Neural progenitor cell (in vitro differentiated cells): ENCODE measurements at regions not wholly inside any gene's neighbourhood (a gene's known extent, or its start where the extent isn't known, plus 50 kb on each side); places are given as distances from the start of the nearest gene placed in this dataset.

Source experiments
- DNase-seq: peaks from one replicate; pipeline ENCODE4 v3.0.0-alpha.2; 2016; ENCODE audit warnings: low spot score
- H2AFZ ChIP-seq: fragments of 200-600 bp; sonication (generic); replicated peaks from 2 replicates; pipeline ENCODE4 v1.6.1; 2016; ENCODE audit warnings: antibody characterized with exemption
- H3F3A ChIP-seq: fragments of 200-600 bp; sonication (generic); 2 replicates; pipeline ENCODE4 v1.6.1; 2016; ENCODE audit warnings: antibody characterized with exemption, low read depth
- H3K27ac ChIP-seq: fragments of 200-600 bp; sonication (generic); 2 replicates; pipeline ENCODE4 v1.5.1; 2016; ENCODE audit warnings: mild to moderate bottlenecking
- H3K27me3 ChIP-seq: fragments of 200-600 bp; sonication (generic); 2 replicates; pipeline ENCODE4 v1.6.1; 2016; ENCODE audit warnings: mild to moderate bottlenecking, moderate library complexity
- H3K36me3 ChIP-seq: fragments of 200-600 bp; sonication (generic); 2 replicates; pipeline ENCODE4 v1.5.1; 2016
- H3K4me1 ChIP-seq: fragments of 200-600 bp; sonication (generic); 2 replicates; pipeline ENCODE4 v1.6.1; 2016; ENCODE audit warnings: mixed run types
- H3K4me2 ChIP-seq: fragments of 200-600 bp; sonication (generic); 2 replicates; pipeline ENCODE4 v1.6.1; 2016
- H3K4me3 ChIP-seq: fragments of 200-600 bp; sonication (generic); 2 replicates; pipeline ENCODE4 v1.5.1; 2016
- H3K79me2 ChIP-seq: fragments of 200-600 bp; sonication (generic); 2 replicates; pipeline ENCODE4 v1.6.1; 2016; ENCODE audit warnings: low read depth
- H3K9ac ChIP-seq: fragments of 200-600 bp; sonication (generic); 2 replicates; pipeline ENCODE4 v1.6.1; 2016
- H3K9me3 ChIP-seq: fragments of 200-600 bp; sonication (generic); 2 replicates; pipeline ENCODE4 v1.5.1; 2016; ENCODE audit warnings: low read depth
- H4K20me1 ChIP-seq: fragments of 200-600 bp; sonication (generic); 2 replicates; pipeline ENCODE4 v1.6.1; 2016; ENCODE audit warnings: low read depth
- H3K27ac Mint-ChIP-seq: 3 replicates; pipeline ENCODE4 v1.8.0; 2021; ENCODE audit warnings: mixed read lengths
- H3K27me3 Mint-ChIP-seq: 2 replicates; pipeline ENCODE4 v1.8.0; 2022; ENCODE audit warnings: low read depth, mild to moderate bottlenecking, inconsistent platforms, moderate library complexity, mixed read lengths; ENCODE audit not compliant: insufficient read depth
- H3K36me3 Mint-ChIP-seq: 3 replicates; pipeline ENCODE4 v1.8.0; 2021; ENCODE audit warnings: mixed read lengths
- H3K4me1 Mint-ChIP-seq: 3 replicates; pipeline ENCODE4 v1.8.0; 2021; ENCODE audit warnings: mixed read lengths
- H3K4me3 Mint-ChIP-seq: 3 replicates; pipeline ENCODE4 v1.8.0; 2021; ENCODE audit warnings: mild to moderate bottlenecking, moderate library complexity, mixed read lengths
- H3K9me3 Mint-ChIP-seq: 3 replicates; pipeline ENCODE4 v1.8.0; 2020; ENCODE audit warnings: mixed read lengths
- EZH2 ChIP-seq: fragments of 200-600 bp; sonication (generic); IDR thresholded peaks from 2 replicates; pipeline ENCODE4 v1.6.1; 2017; ENCODE audit warnings: antibody characterized with exemption, mild to moderate bottlenecking, moderate library complexity
- EZH2phosphoT487 ChIP-seq: fragments of 200-600 bp; sonication (generic); IDR thresholded peaks from 2 replicates; pipeline ENCODE4 v1.6.1; 2017; ENCODE audit warnings: antibody characterized with exemption
- TF ChIP-seq, protein P1 (sequence below): fragments of 200-600 bp; sonication (generic); IDR thresholded peaks from 2 replicates; pipeline ENCODE4 v1.5.1; 2017; ENCODE audit warnings: antibody characterized with exemption, mild to moderate bottlenecking

DNA sequence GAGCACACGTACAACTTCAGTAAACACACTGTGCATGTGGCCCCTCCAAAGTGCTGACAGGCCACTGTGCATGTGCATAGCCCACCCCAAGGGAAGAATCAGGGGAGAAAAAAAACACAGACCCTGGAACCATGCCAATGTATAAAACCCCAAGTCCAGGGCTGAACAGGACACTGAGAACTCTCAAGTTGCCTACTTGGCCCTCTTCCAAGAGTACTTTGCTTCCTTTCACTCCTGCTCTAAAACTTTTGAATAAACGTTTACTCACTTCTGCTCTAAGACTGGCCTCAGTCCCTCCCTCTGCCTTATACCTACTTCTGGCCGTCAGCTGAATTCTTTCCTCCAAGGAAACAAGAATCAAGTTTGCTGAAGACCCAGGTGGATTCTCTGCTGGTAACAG, 77.7 kb upstream of the NFIB start:
- H3K4me3 ChIP-seq = no peak overlapping the region
- no peak for TF ChIP-seq EZH2
- TF ChIP-seq, protein P1, sequence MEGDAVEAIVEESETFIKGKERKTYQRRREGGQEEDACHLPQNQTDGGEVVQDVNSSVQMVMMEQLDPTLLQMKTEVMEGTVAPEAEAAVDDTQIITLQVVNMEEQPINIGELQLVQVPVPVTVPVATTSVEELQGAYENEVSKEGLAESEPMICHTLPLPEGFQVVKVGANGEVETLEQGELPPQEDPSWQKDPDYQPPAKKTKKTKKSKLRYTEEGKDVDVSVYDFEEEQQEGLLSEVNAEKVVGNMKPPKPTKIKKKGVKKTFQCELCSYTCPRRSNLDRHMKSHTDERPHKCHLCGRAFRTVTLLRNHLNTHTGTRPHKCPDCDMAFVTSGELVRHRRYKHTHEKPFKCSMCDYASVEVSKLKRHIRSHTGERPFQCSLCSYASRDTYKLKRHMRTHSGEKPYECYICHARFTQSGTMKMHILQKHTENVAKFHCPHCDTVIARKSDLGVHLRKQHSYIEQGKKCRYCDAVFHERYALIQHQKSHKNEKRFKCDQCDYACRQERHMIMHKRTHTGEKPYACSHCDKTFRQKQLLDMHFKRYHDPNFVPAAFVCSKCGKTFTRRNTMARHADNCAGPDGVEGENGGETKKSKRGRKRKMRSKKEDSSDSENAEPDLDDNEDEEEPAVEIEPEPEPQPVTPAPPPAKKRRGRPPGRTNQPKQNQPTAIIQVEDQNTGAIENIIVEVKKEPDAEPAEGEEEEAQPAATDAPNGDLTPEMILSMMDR = no peak
- TF ChIP-seq EZH2phosphoT487 = no peak
- Mint-ChIP-seq H3K27ac (no peak overlapping the region), H3K9me3 (peaks cover 14% of the 10 kb centered on the region), H3K27me3 (no peaks in the 10 kb centered on the region), H3K36me3 (no peaks in the 10 kb centered on the region), H3K4me1 (peaks cover 11% of the 10 kb centered on the region), H3K4me3 (no peak overlapping the region)
- H3K36me3 ChIP-seq = no peaks in the 10 kb centered on the region
- no peak overlapping the region for H2AFZ ChIP-seq
- no peak overlapping the region for H3K9ac ChIP-seq
- H3K4me2 ChIP-seq = no peak overlapping the region
- no peaks in the 10 kb centered on the region for H3F3A ChIP-seq
- H3K79me2 ChIP-seq = no peaks in the 10 kb centered on the region
- no peak overlapping the region for H3K27ac ChIP-seq
- H4K20me1 ChIP-seq = no peaks in the 10 kb centered on the region
- no peaks in the 10 kb centered on the region for H3K4me1 ChIP-seq
- no peak for DNase-seq
- no peaks in the 10 kb centered on the region for H3K9me3 ChIP-seq
- H3K27me3 ChIP-seq = no peaks in the 10 kb centered on the region

DNA sequence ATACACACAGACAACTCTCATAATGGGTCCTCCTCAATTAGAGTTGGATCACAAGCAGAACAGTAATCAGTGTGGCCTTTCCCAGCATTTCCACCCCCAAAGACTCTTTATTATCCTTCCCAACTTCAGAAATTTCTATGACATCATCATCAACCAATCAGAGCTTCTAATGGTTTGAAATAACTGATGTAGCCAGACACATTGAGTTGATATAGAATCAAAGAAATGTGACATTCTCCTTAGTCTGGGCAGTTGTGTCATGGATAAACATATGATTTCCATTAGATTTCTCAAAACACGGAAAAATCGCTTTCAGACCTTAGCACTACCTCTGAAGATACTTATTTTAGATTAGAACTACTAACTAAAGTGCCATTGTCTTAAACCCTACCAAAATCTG, 75.7 kb upstream of the NFIB start:
- H3K27me3 Mint-ChIP-seq = no peaks in the 10 kb centered on the region
- H3K4me1 ChIP-seq = no peaks in the 10 kb centered on the region
- no peak overlapping the region for H2AFZ ChIP-seq
- H3K4me3 ChIP-seq = no peak overlapping the region
- H3K4me1 Mint-ChIP-seq = no peaks in the 10 kb centered on the region
- TF ChIP-seq, protein P1 = no peak
- TF ChIP-seq EZH2 (no peak), EZH2phosphoT487 (no peak)
- no peaks in the 10 kb centered on the region for H4K20me1 ChIP-seq
- no peaks in the 10 kb centered on the region for H3K36me3 Mint-ChIP-seq
- no peak overlapping the region for H3K4me2 ChIP-seq
- no peak overlapping the region for H3K9ac ChIP-seq
- no peaks in the 10 kb centered on the region for H3K36me3 ChIP-seq
- no peaks in the 10 kb centered on the region for H3K27me3 ChIP-seq
- no peaks in the 10 kb centered on the region for H3K9me3 ChIP-seq
- DNase-seq = no peak
- peaks cover 9% of the 10 kb centered on the region for H3K9me3 Mint-ChIP-seq
- H3K27ac ChIP-seq = no peak overlapping the region
- no peak overlapping the region for H3K27ac Mint-ChIP-seq
- no peak overlapping the region for H3K4me3 Mint-ChIP-seq
- no peaks in the 10 kb centered on the region for H3F3A ChIP-seq
- no peaks in the 10 kb centered on the region for H3K79me2 ChIP-seq

DNA sequence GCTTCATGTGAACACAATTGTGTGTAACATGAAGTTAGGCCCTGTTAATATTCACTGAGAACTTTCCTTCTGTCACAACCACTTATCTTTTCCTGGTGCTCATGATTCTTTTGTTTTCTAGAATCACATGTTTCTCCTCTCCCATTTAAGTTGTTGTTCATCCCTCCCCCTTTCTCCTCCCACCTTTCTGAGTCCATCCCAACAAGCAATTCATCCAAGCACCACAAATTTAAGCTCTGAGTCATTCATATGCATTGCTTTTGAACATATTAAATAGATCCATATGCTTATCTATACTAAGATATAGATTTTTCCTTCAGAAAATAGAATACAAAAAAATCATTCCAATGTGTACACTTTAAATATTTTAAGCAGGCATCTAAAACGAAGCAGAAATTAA, 75.2 kb upstream of the NFIB start:
- Histone ChIP-seq H3K4me2 (no peak overlapping the region), H3K79me2 (no peaks in the 10 kb centered on the region), H4K20me1 (no peaks in the 10 kb centered on the region), H3K36me3 (no peaks in the 10 kb centered on the region), H3K27me3 (no peaks in the 10 kb centered on the region), H3F3A (no peaks in the 10 kb centered on the region), H3K4me3 (no peak overlapping the region), H3K27ac (no peak overlapping the region), H3K9me3 (no peaks in the 10 kb centered on the region), H3K4me1 (no peaks in the 10 kb centered on the region), H2AFZ (no peak overlapping the region), H3K9ac (no peak overlapping the region)
- H3K4me1 Mint-ChIP-seq = no peaks in the 10 kb centered on the region
- no peak overlapping the region for H3K4me3 Mint-ChIP-seq
- H3K27ac Mint-ChIP-seq = no peak overlapping the region
- TF ChIP-seq EZH2phosphoT487 (no peak), EZH2 (no peak)
- TF ChIP-seq, protein P1 = no peak
- H3K27me3 Mint-ChIP-seq = no peaks in the 10 kb centered on the region
- no peaks in the 10 kb centered on the region for H3K36me3 Mint-ChIP-seq
- DNase-seq = no peak
- H3K9me3 Mint-ChIP-seq = peaks cover 9% of the 10 kb centered on the region

DNA sequence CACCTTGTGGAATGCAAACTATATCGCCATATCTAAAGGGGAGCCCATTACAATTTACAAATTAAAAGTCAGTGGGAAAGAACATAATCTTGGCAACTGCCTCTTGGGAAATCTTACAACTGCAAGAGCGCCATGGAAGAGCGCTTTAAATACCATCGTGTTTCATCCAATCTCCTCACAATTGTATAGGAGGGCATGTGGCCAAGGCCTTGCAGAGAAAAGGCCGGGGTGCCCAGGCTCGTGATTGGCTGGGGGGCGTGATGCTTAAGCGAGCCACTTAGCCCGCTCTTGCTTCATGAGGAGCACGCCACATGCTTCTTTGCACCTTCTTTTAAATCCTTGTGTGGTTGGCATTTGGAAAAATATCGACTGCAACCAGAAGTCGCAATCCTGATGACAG, 69.8 kb upstream of the NFIB start:
- H3K27ac ChIP-seq = no peak overlapping the region
- H3K27me3 Mint-ChIP-seq = no peaks in the 10 kb centered on the region
- no peaks in the 10 kb centered on the region for H3K27me3 ChIP-seq
- H3K4me1 ChIP-seq = no peaks in the 10 kb centered on the region
- TF ChIP-seq EZH2 (no peak), EZH2phosphoT487 (no peak)
- TF ChIP-seq, protein P1 = no peak
- H4K20me1 ChIP-seq = no peaks in the 10 kb centered on the region
- DNase-seq = no peak
- H3K79me2 ChIP-seq = no peaks in the 10 kb centered on the region
- no peaks in the 10 kb centered on the region for H3K36me3 Mint-ChIP-seq
- no peaks in the 10 kb centered on the region for H3K4me1 Mint-ChIP-seq
- H2AFZ ChIP-seq = no peak overlapping the region
- H3K27ac Mint-ChIP-seq = no peak overlapping the region
- H3K4me3 ChIP-seq = no peak overlapping the region
- no peaks in the 10 kb centered on the region for H3K36me3 ChIP-seq
- H3K9ac ChIP-seq = no peak overlapping the region
- H3K9me3 Mint-ChIP-seq = no peaks in the 10 kb centered on the region
- no peaks in the 10 kb centered on the region for H3F3A ChIP-seq
- no peaks in the 10 kb centered on the region for H3K9me3 ChIP-seq
- H3K4me3 Mint-ChIP-seq = no peak overlapping the region
- no peak overlapping the region for H3K4me2 ChIP-seq
